ENCODE measurements at regions not wholly inside any gene's neighbourhood (a gene's known extent, or its start where the extent isn't known, plus 50 kb on each side); places are given as distances from the start of the nearest gene placed in this dataset.

- intact Hi-C loops (cut with micrococcal nuclease; ENCODE audit: unreplicated experiment) = no loop called here
- POLR2A ChIA-PET = no interaction called here
- no peak for TF ChIP-seq TCF7L2 (IDR thresholded peaks at IDR 0.05; ENCODE audit: low read depth, low read length)
- ATAC-seq = no peak
- Histone ChIP-seq H3K9me3 (ENCODE audit: control insufficient read depth, insufficient read depth, low read depth, low read length) (no peaks in the 10 kb centered on the region), H3K27ac (ENCODE audit: low read length) (no peak overlapping the region), H3K4me3 (ENCODE audit: low read depth in 2 of 2, low read length in 2 of 2) (no peak overlapping the region), H3K27me3 (ENCODE audit: control insufficient read depth, insufficient read depth, low read length) (no peaks in the 10 kb centered on the region), H3K4me1 (ENCODE audit: control insufficient read depth, insufficient read depth, low read length) (no peaks in the 10 kb centered on the region), H3K36me3 (ENCODE audit: control insufficient read depth, insufficient read depth, low read length) (no peaks in the 10 kb centered on the region)
- BruUV-seq (replicated peaks) = no TSS peak
- CTCF ChIA-PET = no interaction called here
- in situ Hi-C loops (cut with HindIII; ENCODE audit: low pct_unique_long_range_greater_than_20kb, low sequenced_read_pairs) = no loop called here
- DNase-seq (ENCODE audit: low read depth, low spot score) = no peak
Observed at GRCh38 chr5:89233462-89233861, 350.5 kb upstream of the MEF2C start.

DNA sequence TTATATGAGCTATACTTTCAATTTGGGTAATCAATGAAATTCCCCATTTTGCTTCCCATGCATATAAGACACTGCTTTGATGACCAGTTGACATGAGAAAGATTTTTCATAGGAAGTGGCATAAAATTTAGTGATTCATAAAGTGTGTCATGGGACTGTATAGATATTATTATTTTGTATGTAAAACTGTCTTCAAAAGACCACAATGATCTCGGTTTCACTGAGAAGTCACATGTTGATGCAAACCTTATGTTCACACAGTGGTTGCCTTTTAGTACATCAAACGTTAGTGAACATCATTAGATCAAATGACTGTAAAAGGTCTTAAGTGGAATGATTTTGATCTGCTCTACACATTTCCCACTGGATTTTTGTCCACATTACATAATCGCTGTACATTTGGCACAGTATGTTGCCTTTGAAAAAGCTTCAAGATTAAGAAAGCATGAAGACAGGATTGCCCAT is 349.2 kb upstream of the MEF2C start:
- no peak for ATAC-seq
- BruUV-seq (replicated peaks) = no TSS peak
- TF ChIP-seq SIN3A (IDR thresholded peaks at IDR 0.05; ENCODE audit: borderline replicate concordance, insufficient read depth, low read depth, low read length) = no peak
- TF ChIP-seq, protein P1, sequence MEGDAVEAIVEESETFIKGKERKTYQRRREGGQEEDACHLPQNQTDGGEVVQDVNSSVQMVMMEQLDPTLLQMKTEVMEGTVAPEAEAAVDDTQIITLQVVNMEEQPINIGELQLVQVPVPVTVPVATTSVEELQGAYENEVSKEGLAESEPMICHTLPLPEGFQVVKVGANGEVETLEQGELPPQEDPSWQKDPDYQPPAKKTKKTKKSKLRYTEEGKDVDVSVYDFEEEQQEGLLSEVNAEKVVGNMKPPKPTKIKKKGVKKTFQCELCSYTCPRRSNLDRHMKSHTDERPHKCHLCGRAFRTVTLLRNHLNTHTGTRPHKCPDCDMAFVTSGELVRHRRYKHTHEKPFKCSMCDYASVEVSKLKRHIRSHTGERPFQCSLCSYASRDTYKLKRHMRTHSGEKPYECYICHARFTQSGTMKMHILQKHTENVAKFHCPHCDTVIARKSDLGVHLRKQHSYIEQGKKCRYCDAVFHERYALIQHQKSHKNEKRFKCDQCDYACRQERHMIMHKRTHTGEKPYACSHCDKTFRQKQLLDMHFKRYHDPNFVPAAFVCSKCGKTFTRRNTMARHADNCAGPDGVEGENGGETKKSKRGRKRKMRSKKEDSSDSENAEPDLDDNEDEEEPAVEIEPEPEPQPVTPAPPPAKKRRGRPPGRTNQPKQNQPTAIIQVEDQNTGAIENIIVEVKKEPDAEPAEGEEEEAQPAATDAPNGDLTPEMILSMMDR (IDR thresholded peaks at IDR 0.05) = no peak
- no peak for TF ChIP-seq REST (IDR thresholded peaks at IDR 0.05; ENCODE audit: insufficient read depth in 1 of 2, low read depth in 2 of 2, low read length in 1 of 2)
- no peak for TF ChIP-seq TCF7L2 (IDR thresholded peaks at IDR 0.05; ENCODE audit: low read depth, low read length)
- TF ChIP-seq POLR2AphosphoS5 (IDR thresholded peaks at IDR 0.05; ENCODE audit: low read depth, low read length) = no peak
- no peak for DNase-seq (ENCODE audit: low read depth, low spot score)
- H3K4me1 ChIP-seq (ENCODE audit: control insufficient read depth, insufficient read depth, low read length) = no peaks in the 10 kb centered on the region
- intact Hi-C loops (cut with micrococcal nuclease; ENCODE audit: unreplicated experiment) (no loop called here), in situ Hi-C loops (cut with HindIII; ENCODE audit: low pct_unique_long_range_greater_than_20kb, low sequenced_read_pairs) (no loop called here)
- CTCF ChIA-PET = no interaction called here
- no peak overlapping the region for H3K27ac ChIP-seq (ENCODE audit: low read length)
- no peaks in the 10 kb centered on the region for H3K36me3 ChIP-seq (ENCODE audit: control insufficient read depth, insufficient read depth, low read length)
- no peaks in the 10 kb centered on the region for H3K27me3 ChIP-seq (ENCODE audit: control insufficient read depth, insufficient read depth, low read length)
- POLR2A ChIA-PET = interaction anchor here (0.5 to 0.6 kb wide), 2 partner anchors 467 to 825 kb away, joined by 9 to 13 read pairs; no protein-coding TSS in a partner anchor
- no peak overlapping the region for H3K4me3 ChIP-seq (ENCODE audit: low read depth in 2 of 2, low read length in 2 of 2)
- no peaks in the 10 kb centered on the region for H3K9me3 ChIP-seq (ENCODE audit: control insufficient read depth, insufficient read depth, low read depth, low read length)

GRCh38 chr5:89230178-89230577 is 347.2 kb upstream of the MEF2C start:
- H3K36me3 ChIP-seq (ENCODE audit: control insufficient read depth, insufficient read depth, low read length) = no peaks in the 10 kb centered on the region
- H3K27ac ChIP-seq (ENCODE audit: low read length) = no peak overlapping the region
- ChIA-PET CTCF (no interaction called here), POLR2A (no interaction called here)
- no peak overlapping the region for H3K4me3 ChIP-seq (ENCODE audit: low read depth in 2 of 2, low read length in 2 of 2)
- TF ChIP-seq REST (IDR thresholded peaks at IDR 0.05; ENCODE audit: insufficient read depth in 1 of 2, low read depth in 2 of 2, low read length in 1 of 2) (no peak), TCF7L2 (IDR thresholded peaks at IDR 0.05; ENCODE audit: low read depth, low read length) (no peak), POLR2AphosphoS5 (IDR thresholded peaks at IDR 0.05; ENCODE audit: low read depth, low read length) (no peak), SIN3A (IDR thresholded peaks at IDR 0.05; ENCODE audit: borderline replicate concordance, insufficient read depth, low read depth, low read length) (no peak)
- TF ChIP-seq, protein P1 (IDR thresholded peaks at IDR 0.05) = no peak
- DNase-seq (ENCODE audit: low read depth, low spot score) (no peak), ATAC-seq (no peak)
- H3K27me3 ChIP-seq (ENCODE audit: control insufficient read depth, insufficient read depth, low read length) = no peaks in the 10 kb centered on the region
- no peaks in the 10 kb centered on the region for H3K4me1 ChIP-seq (ENCODE audit: control insufficient read depth, insufficient read depth, low read length)
- intact Hi-C loops (cut with micrococcal nuclease; ENCODE audit: unreplicated experiment) = no loop called here
- in situ Hi-C loops (cut with HindIII; ENCODE audit: low pct_unique_long_range_greater_than_20kb, low sequenced_read_pairs) = no loop called here
- BruUV-seq (replicated peaks) = no TSS peak
- H3K9me3 ChIP-seq (ENCODE audit: control insufficient read depth, insufficient read depth, low read depth, low read length) = no peaks in the 10 kb centered on the region
